ENCODE measurements at regions not wholly inside any gene's neighbourhood (a gene's known extent, or its start where the extent isn't known, plus 50 kb on each side); places are given as distances from the start of the nearest gene placed in this dataset.

DNA sequence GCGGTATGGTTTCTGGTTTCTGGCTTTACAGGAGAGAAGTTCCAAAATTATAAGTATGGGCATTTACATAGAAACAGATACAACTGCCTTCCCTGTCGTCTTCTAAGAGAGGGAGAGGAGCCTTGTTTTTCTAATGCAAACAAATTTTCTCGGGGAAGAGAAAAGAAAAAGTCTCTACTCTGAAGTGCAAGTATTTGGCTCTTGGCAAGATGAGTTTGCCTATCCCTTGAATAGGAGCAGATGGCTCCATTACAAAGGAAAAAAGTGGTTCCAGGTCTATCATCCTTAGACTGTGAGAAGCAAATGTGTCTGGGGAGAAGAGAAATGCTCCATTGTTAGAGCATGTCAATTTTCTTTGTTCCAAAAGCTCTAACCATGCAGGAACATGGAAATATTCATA is 455.6 kb downstream of the BUD13 start:
- TF ChIP-seq EZH2 (IDR thresholded peaks at IDR 0.05; ENCODE audit: insufficient read depth, poor library complexity, severe bottlenecking), result no peak
- TF ChIP-seq EZH2phosphoT487 (IDR thresholded peaks at IDR 0.05; ENCODE audit: insufficient read depth, low read depth), result no peak

Data from GM23248 (cell line).